ENCODE measurements at regions not wholly inside any gene's neighbourhood (a gene's known extent, or its start where the extent isn't known, plus 50 kb on each side); places are given as distances from the start of the nearest gene placed in this dataset.

- Histone ChIP-seq H2BK12ac (ENCODE audit: low read depth, low read length) (no peak overlapping the region), H3K27ac (ENCODE audit: low read depth, low read length) (no peak overlapping the region), H2BK5ac (ENCODE audit: low read depth, low read length) (no peak overlapping the region), H3K79me2 (ENCODE audit: control insufficient read depth in 1 of 2, insufficient read depth in 2 of 2, low read length in 2 of 2) (no peaks in the 10 kb centered on the region), H4K5ac (ENCODE audit: insufficient read length, low read depth, low read length) (no peak overlapping the region), H2BK20ac (ENCODE audit: low read length) (no peak overlapping the region), H4K91ac (replicated peaks; ENCODE audit: insufficient read length, low read length) (no peak overlapping the region), H3K4me2 (ENCODE audit: insufficient read depth in 1 of 2, low read depth in 2 of 2, low read length in 2 of 2) (no peak overlapping the region), H3K4me1 (replicated peaks in 1 of 4; ENCODE audit: control insufficient read depth in 3 of 4, insufficient read depth in 4 of 4, low read length in 3 of 4) (no peaks in the 10 kb centered on the region), H3K23me2 (ENCODE audit: low read depth, low read length) (no peaks in the 10 kb centered on the region), H3K18ac (ENCODE audit: extremely low read depth, low read length) (no peak overlapping the region), H2AK5ac (ENCODE audit: low read depth, low read length) (no peak overlapping the region), H3K4me3 (ENCODE audit: extremely low read depth in 1 of 4, insufficient read depth in 2 of 4, low read depth in 3 of 4, low read length in 4 of 4) (no peak overlapping the region), H3K23ac (ENCODE audit: insufficient read length) (no peak overlapping the region), H4K20me1 (replicated peaks in 1 of 2; ENCODE audit: control insufficient read depth in 1 of 2, insufficient read depth in 2 of 2, low read length in 2 of 2) (no peaks in the 10 kb centered on the region), H3K79me1 (ENCODE audit: low read depth, low read length) (no peaks in the 10 kb centered on the region), H3K27me3 (replicated peaks in 1 of 4; ENCODE audit: control insufficient read depth in 3 of 4, extremely low read depth in 1 of 4, insufficient read depth in 3 of 4, low read length in 3 of 4) (no peaks in the 10 kb centered on the region), H3K14ac (ENCODE audit: insufficient read length) (no peak overlapping the region), H2BK15ac (ENCODE audit: low read length) (no peak overlapping the region), H3K9me3 (ENCODE audit: insufficient read depth in 2 of 2, low read depth in 1 of 2, low read length in 1 of 2) (no peaks in the 10 kb centered on the region), H3K36me3 (ENCODE audit: control insufficient read depth in 2 of 4, insufficient read depth in 4 of 4, low read length in 3 of 4) (no peaks in the 10 kb centered on the region), H3K56ac (replicated peaks; ENCODE audit: insufficient read length, low read depth, low read length) (no peak overlapping the region), H3K9ac (replicated peaks in 1 of 4; ENCODE audit: extremely low read depth in 1 of 4, low read depth in 3 of 4, low read length in 3 of 4) (no peak overlapping the region), H3K4ac (replicated peaks; ENCODE audit: insufficient read length, low read depth, low read length) (no peak overlapping the region), H2AFZ (ENCODE audit: low read length) (no peak overlapping the region), H2BK120ac (replicated peaks; ENCODE audit: low read depth, low read length) (no peak overlapping the region), H4K8ac (ENCODE audit: extremely low read depth, insufficient read depth, low read length) (no peak overlapping the region)
- 93% methylated on average over 5 of the region's 5 CpGs; no CpG with 5 or more reads in 1 of the 2 experiments for WGBS, 2 experiments (ENCODE audit: extremely low coverage in 1 of 2, insufficient coverage in 1 of 2, insufficient read length in 1 of 2, insufficient replicate concordance in 2 of 2, low coverage in 1 of 2, low lambda C conversion rate in 2 of 2, missing lambda C conversion rate in 1 of 2)
- FAIRE-seq: no peak
- CTCF ChIA-PET (ENCODE audit: partially characterized antibody): no interaction called here
- DNase-seq (ENCODE audit: low read depth in 1 of 2, low spot score in 2 of 2): no peak
- POLR2A ChIA-PET (ENCODE audit: partially characterized antibody): no interaction called here
- TF ChIP-seq EGR1 (IDR thresholded peaks at IDR 0.05; ENCODE audit: borderline replicate concordance, low read depth, low read length): no peak
- TF ChIP-seq YY1 (IDR thresholded peaks at IDR 0.05; ENCODE audit: low read depth, low read length): no peak
- no peak for TF ChIP-seq POLR2A (IDR thresholded peaks at IDR 0.05; ENCODE audit: control extremely low read depth in 1 of 2, low read depth in 2 of 2, low read length in 2 of 2)
- no peak for TF ChIP-seq TAF1 (IDR thresholded peaks at IDR 0.05; ENCODE audit: low read depth, low read length)
- no peak for TF ChIP-seq TCF12 (IDR thresholded peaks at IDR 0.05; ENCODE audit: low read depth, low read length)
- no peak for TF ChIP-seq SP2 (IDR thresholded peaks at IDR 0.05; ENCODE audit: low read length)
- no peak for TF ChIP-seq BCL11A (IDR thresholded peaks at IDR 0.05; ENCODE audit: low read depth in 2 of 2, low read length in 2 of 2)
- no peak for TF ChIP-seq POU5F1 (IDR thresholded peaks at IDR 0.05; ENCODE audit: low read depth, low read length)
Measured at GRCh38 chr7:53920011-53920410, 622.2 kb upstream of the VSTM2A start.

All from H1 (cell line).